ENCODE measurements at regions not wholly inside any gene's neighbourhood (a gene's known extent, or its start where the extent isn't known, plus 50 kb on each side); places are given as distances from the start of the nearest gene placed in this dataset.

DNA sequence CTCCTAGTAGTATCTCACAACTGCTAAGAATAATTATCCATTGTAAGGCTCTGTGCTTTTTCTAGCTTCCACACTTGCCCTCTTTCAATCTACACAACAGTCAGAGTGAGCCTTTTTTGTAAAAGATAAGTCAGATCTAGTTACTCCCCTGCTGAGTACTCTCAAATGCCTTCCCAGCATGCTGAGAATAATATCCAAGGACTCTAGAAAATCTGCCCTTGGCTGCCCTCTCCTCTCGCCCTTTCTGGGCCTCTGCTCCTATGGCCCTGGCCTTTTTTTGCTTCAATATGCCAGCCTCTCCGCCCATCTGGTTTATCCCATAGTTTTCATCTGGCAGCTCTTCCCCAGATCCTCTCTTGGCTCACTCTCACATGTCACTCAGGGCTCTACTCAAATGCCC lies 455.9 kb upstream of the UBE2E3 start:
- H3K4me3 ChIP-seq (ENCODE audit: low read depth, low read length), result no peak overlapping the region
- DNase-seq (ENCODE audit: low read depth), result no peak
- TF ChIP-seq, protein P1, sequence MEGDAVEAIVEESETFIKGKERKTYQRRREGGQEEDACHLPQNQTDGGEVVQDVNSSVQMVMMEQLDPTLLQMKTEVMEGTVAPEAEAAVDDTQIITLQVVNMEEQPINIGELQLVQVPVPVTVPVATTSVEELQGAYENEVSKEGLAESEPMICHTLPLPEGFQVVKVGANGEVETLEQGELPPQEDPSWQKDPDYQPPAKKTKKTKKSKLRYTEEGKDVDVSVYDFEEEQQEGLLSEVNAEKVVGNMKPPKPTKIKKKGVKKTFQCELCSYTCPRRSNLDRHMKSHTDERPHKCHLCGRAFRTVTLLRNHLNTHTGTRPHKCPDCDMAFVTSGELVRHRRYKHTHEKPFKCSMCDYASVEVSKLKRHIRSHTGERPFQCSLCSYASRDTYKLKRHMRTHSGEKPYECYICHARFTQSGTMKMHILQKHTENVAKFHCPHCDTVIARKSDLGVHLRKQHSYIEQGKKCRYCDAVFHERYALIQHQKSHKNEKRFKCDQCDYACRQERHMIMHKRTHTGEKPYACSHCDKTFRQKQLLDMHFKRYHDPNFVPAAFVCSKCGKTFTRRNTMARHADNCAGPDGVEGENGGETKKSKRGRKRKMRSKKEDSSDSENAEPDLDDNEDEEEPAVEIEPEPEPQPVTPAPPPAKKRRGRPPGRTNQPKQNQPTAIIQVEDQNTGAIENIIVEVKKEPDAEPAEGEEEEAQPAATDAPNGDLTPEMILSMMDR (IDR thresholded peaks at IDR 0.05; ENCODE audit: insufficient read depth, low read depth, low read length), result no peak

DNA sequence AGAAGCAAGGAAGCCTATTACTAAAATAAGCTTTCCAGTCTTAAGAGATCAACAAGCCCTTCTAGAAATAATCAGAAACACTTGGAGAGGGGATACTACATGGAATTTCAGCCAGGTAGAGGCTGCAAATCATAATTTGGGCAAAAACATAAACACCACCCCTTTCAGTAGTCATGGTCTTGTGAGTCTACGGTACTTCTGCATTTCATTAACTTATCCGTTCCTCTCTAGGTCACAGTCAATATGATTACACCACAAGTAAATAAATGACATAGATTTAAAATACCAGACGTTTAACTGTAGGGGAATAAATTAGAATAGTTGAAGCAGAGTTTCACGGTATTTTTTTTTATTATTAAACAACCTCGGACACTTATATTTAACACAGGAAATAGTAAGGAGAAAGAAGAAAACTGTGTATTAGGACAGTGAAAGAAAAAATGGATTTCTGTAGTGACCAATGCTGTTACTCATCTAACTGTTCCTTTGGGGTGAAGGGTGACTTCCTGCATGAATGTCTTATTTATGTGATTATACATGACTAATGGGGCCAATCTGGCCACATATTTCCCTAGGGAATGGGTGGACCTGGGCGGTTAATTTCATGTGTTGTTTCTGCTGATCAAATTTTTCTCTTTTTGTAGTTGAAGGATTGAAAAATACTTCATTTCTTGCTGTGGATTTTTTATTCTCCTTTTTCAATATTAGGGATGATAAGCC lies 456.6 kb upstream of the UBE2E3 start:
- DNase-seq (ENCODE audit: low read depth), result peak; percentile 84
- H3K4me3 ChIP-seq (ENCODE audit: low read depth, low read length), result no peak overlapping the region
- TF ChIP-seq, protein P1 (IDR thresholded peaks at IDR 0.05; ENCODE audit: insufficient read depth, low read depth, low read length), result no peak

DNA sequence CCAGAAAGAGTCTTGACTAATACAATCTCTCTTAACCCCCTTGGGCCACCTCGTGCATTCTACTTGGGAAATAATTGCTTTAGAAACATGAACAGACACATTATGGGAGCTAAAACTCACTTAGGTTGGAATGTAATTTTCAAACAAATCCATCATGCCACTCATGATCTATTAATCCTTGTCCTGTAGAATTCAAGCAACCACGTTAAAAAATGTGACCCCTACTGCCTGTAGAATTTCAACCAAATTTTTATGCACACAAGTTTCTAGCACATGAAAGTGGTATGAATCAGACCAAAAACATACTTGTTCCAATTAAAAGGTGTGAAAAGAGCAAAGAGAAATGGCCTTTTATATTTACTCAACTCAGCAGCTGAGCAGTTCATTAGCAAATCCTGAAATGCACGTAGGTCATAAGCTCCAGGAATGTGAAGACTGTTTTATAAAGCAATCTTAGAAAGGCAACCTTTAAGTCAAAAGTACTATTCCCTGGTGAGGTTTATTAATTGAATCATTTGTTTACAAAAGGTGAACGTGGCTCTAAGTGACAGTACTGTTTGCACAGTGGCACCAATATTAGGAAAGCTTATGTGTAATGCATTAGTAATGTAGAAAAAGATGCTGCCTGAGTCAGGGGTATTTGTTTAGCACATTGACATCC lies 459.4 kb upstream of the UBE2E3 start:
- no peak overlapping the region for H3K4me3 ChIP-seq (ENCODE audit: low read depth, low read length)
- DNase-seq (ENCODE audit: low read depth), result peak; percentile 30
- TF ChIP-seq, protein P1 (IDR thresholded peaks at IDR 0.05; ENCODE audit: insufficient read depth, low read depth, low read length), result no peak

- no peak overlapping the region for H3K4me3 ChIP-seq (ENCODE audit: low read depth, low read length)
- no peak for DNase-seq (ENCODE audit: low read depth)
- TF ChIP-seq, protein P1 (IDR thresholded peaks at IDR 0.05; ENCODE audit: insufficient read depth, low read depth, low read length), result no peak
Observed at GRCh38 chr2:180520206-180520605, 460.2 kb upstream of the UBE2E3 start.

- TF ChIP-seq, protein P1 (IDR thresholded peaks at IDR 0.05; ENCODE audit: insufficient read depth, low read depth, low read length), result no peak
- peak; percentile 36 for DNase-seq (ENCODE audit: low read depth)
Observed at GRCh38 chr2:180519276-180519675, 461.1 kb upstream of the UBE2E3 start.

GRCh38 chr2:180516232-180516631 lies 464.2 kb upstream of the UBE2E3 start:
- H3K4me3 ChIP-seq (ENCODE audit: low read depth, low read length), result no peak overlapping the region
- DNase-seq (ENCODE audit: low read depth), result no peak
- TF ChIP-seq, protein P1 (IDR thresholded peaks at IDR 0.05; ENCODE audit: insufficient read depth, low read depth, low read length), result no peak

More at GRCh38 chr2:180519276-180519675, 461.1 kb upstream of the UBE2E3 start:
- no peak overlapping the region for H3K4me3 ChIP-seq (ENCODE audit: low read depth, low read length)
